Heart right ventricle (tissue), 16 donors: ENCODE measurements at regions not wholly inside any gene's neighbourhood (a gene's known extent, or its start where the extent isn't known, plus 50 kb on each side); places are given as distances from the start of the nearest gene placed in this dataset.

ENCODE experiments used
- ATAC-seq, 8 donors: fragments of 200-7000 bp; cut with Tn5 transposase; one replicate each; pipeline ENCODE4 v1.9.1; 2020; ENCODE audit warnings: mild to moderate bottlenecking in 8 of 8, moderate library complexity in 8 of 8, moderate number of reproducible peaks in 1 of 8
- DNase-seq, 2 donors: peaks; one replicate each; pipeline ENCODE4 v3.0.0-alpha.2; 2020
- H3K27ac ChIP-seq, 10 donors: fragments of 200-600 bp; sonication (generic) in 2 of 10; one replicate each; pipeline versions ENCODE4 v1.5.0 to v1.8.0; 2020 to 2022; ENCODE audit warnings: mild to moderate bottlenecking in 3 of 10
- H3K27me3 ChIP-seq, 7 donors: fragments of 200-600 bp; one replicate each; pipeline ENCODE4 v1.8.0; 2021 to 2022; ENCODE audit warnings: mild to moderate bottlenecking in 2 of 7
- H3K36me3 ChIP-seq, 9 donors: fragments of 200-600 bp; sonication (generic) in 1 of 9; one replicate each; pipeline versions ENCODE4 v1.5.0 to v1.8.0; 2020 to 2022; ENCODE audit warnings: mild to moderate bottlenecking in 2 of 9
- H3K4me1 ChIP-seq, 9 donors: fragments of 200-600 bp; sonication (generic) in 1 of 9; one replicate each; pipeline versions ENCODE4 v1.5.0 to v1.8.0; 2020 to 2022; ENCODE audit warnings: mild to moderate bottlenecking in 4 of 9
- H3K4me3 ChIP-seq, 10 donors: fragments of 200-600 bp; sonication (generic) in 2 of 10; one replicate each; pipeline versions ENCODE4 v1.5.0 to v1.8.0; 2020 to 2022; ENCODE audit warnings: mild to moderate bottlenecking in 7 of 10, moderate library complexity in 2 of 10
- H3K9me3 ChIP-seq, 11 donors: fragments of 200-600 bp in 10 of 11; sonication (generic) in 2 of 11; one replicate each; pipeline versions ENCODE4 v1.5.0 to v1.8.0; 2013 to 2022; ENCODE audit warnings: mild to moderate bottlenecking in 2 of 11, control low read depth in 1 of 11, moderate library complexity in 1 of 11
- WGBS, 2 donors: extraction: QIAGEN DNeasy Blood & Tissue Kit; methylation state at CpG; one replicate each; pipeline ENCODE4 v1.1.7; 2013; ENCODE audit warnings: inconsistent platforms in 1 of 2; 5-methylcytosine and 5-hydroxymethylcytosine counted together
- intact Hi-C, 10 donors: fragments of 100-400 bp; cut with DNase I; formaldehyde crosslinking; loops; one replicate each; pipeline versions ENCODE4 v1.11.1 to v1.14.2; 2022
- TF ChIP-seq, protein P1 (sequence below), 9 donors: fragments of 200-600 bp; sonication (generic) in 2 of 9; IDR thresholded peaks; one replicate each; pipeline versions ENCODE4 v1.5.0 to v1.8.0; 2021 to 2022; ENCODE audit warnings: antibody characterized with exemption in 9 of 9, mild to moderate bottlenecking in 5 of 9, moderate library complexity in 1 of 9
- donor health status: Arrhythmogenic right ventricular cardiomyopathy.
- donor health status: ischemic (EF 13 %, LVEDD 7.1; RV severe dilation, severe dysfunction).
- donor health status: healthy with polysubstance abuse.
- donor health status: DM: no; HTN: yes; CAD: no.
- donor health status: DM: no; HTN: no; CAD: no.
- donor health status: ischemic (EF 25% LVEDD 6.9; RV normal size, moderate dysfunction).
- donor health status: ischemic (EF 25% LVEDD 5.7; RV mildly dilated, moderate dysfunction).
- donor health status: healthy.
- donor health status: DM: yes; HTN: yes; CAD: no.
- donor health status: Ischemic cardiomyopathy.
- donor health status: ischemic (EF 35%, LVEDD 5.7; RV mildly dilated, moderate dysfunction).
- donor health status: nonischemic (EF 11% LVEDD 7.7; RV severe dilation, severe dysfunction).
- donor health status: DM: yes; HTN: yes; CAD: no.
- donor health status: PGD.
- donor health status: ischemic (EF 29% LVEDD 5.4; RV normal size, mild dysfunction).
- donor health status: nonischemic (EF 23%, LVEDD 6.1; RV moderate dilation, normal function).

DNA sequence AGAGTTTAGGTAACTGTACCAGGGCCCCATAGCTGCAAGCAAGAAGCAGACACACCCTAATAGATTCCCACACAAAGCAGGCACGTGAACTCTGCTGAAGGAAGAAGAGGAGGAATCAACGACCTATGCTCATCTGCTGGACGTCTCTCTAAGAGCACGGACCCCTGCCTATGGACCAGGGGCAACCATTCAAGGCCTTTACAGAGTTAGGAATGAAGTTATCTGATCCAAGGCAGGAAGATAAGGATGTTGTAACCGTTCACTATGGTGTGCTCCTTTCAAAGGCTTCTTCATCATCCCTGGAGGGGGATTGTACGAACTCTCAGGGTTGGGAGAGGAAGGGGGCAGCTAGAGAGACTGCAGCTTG, 141.6 kb upstream of the PARP11 start:
- ATAC-seq (no peak), DNase-seq (no peak)
- Histone ChIP-seq H3K27me3 (no peaks in the 10 kb centered on the region), H3K4me1 (no peaks in the 10 kb centered on the region), H3K4me3 (no peak overlapping the region), H3K9me3 (no peaks in the 10 kb centered on the region), H3K36me3 (no peaks in the 10 kb centered on the region), H3K27ac (no peak overlapping the region)
- 83% methylated on average over 6 of the region's 6 CpGs for WGBS, 2 donors
- TF ChIP-seq, protein P1, sequence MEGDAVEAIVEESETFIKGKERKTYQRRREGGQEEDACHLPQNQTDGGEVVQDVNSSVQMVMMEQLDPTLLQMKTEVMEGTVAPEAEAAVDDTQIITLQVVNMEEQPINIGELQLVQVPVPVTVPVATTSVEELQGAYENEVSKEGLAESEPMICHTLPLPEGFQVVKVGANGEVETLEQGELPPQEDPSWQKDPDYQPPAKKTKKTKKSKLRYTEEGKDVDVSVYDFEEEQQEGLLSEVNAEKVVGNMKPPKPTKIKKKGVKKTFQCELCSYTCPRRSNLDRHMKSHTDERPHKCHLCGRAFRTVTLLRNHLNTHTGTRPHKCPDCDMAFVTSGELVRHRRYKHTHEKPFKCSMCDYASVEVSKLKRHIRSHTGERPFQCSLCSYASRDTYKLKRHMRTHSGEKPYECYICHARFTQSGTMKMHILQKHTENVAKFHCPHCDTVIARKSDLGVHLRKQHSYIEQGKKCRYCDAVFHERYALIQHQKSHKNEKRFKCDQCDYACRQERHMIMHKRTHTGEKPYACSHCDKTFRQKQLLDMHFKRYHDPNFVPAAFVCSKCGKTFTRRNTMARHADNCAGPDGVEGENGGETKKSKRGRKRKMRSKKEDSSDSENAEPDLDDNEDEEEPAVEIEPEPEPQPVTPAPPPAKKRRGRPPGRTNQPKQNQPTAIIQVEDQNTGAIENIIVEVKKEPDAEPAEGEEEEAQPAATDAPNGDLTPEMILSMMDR (IDR thresholded peaks at IDR 0.05): no peak
- intact Hi-C loops: no loop called here

- ATAC-seq: no peak
Observed at GRCh38 chr12:4014444-4014843, 141.2 kb upstream of the PARP11 start.

GRCh38 chr12:4012977-4013968, 140.1 kb upstream of the PARP11 start:
- no peak for ATAC-seq
- Histone ChIP-seq H3K36me3 (no peaks in the 10 kb centered on the region), H3K9me3 (no peaks in the 10 kb centered on the region), H3K4me1 (no peaks in the 10 kb centered on the region), H3K4me3 (no peak overlapping the region), H3K27me3 (no peaks in the 10 kb centered on the region), H3K27ac (no peak overlapping the region)
- no peak for DNase-seq
- intact Hi-C loops: no loop called here
- TF ChIP-seq, protein P1 (IDR thresholded peaks at IDR 0.05): no peak
- 81% methylated on average over 5 of the region's 5 CpGs for WGBS, 2 donors

More at GRCh38 chr12:4014444-4014843, 141.2 kb upstream of the PARP11 start:
- H3K4me1 ChIP-seq: no peaks in the 10 kb centered on the region
- no peak overlapping the region for H3K27ac ChIP-seq
- no peak for DNase-seq
- no peaks in the 10 kb centered on the region for H3K27me3 ChIP-seq
- H3K36me3 ChIP-seq: no peaks in the 10 kb centered on the region
- H3K9me3 ChIP-seq: no peaks in the 10 kb centered on the region
- 91 to 94% methylated on average over 2 of the region's 2 CpGs for WGBS, 2 donors
- H3K4me3 ChIP-seq: no peak overlapping the region
- TF ChIP-seq, protein P1 (IDR thresholded peaks at IDR 0.05): no peak
- intact Hi-C loops: no loop called here

GRCh38 chr12:4012073-4012472, 138.9 kb upstream of the PARP11 start:
- Histone ChIP-seq H3K27me3 (peaks cover 0 to 7% (median 0%) of the 10 kb centered on the region in 7 donors), H3K9me3 (no peaks in the 10 kb centered on the region), H3K27ac (no peak overlapping the region), H3K36me3 (no peaks in the 10 kb centered on the region), H3K4me3 (no peak overlapping the region), H3K4me1 (no peaks in the 10 kb centered on the region)
- DNase-seq (no peak), ATAC-seq (no peak)
- intact Hi-C loops: no loop called here
- TF ChIP-seq, protein P1 (IDR thresholded peaks at IDR 0.05): no peak
